Esophagus squamous epithelium (tissue), 4 donors: ENCODE measurements at regions not wholly inside any gene's neighbourhood (a gene's known extent, or its start where the extent isn't known, plus 50 kb on each side); places are given as distances from the start of the nearest gene placed in this dataset.

Source experiments
- POLR2A ChIP-seq, 4 donors: fragments of 450-650 bp; IDR thresholded peaks; one replicate each; pipeline ENCODE4 v1.6.1; 2017; ENCODE audit warnings: antibody characterized with exemption in 4 of 4, mild to moderate bottlenecking in 4 of 4, moderate library complexity in 3 of 4
- TF ChIP-seq, protein P1 (sequence below), 6 experiments: fragments of 450-650 bp in 4 of 6; fragments of 200-600 bp in 2 of 6; sonication (generic) in 2 of 6; IDR thresholded peaks; one replicate each; pipeline ENCODE4 v1.5.1; 2016 to 2019; ENCODE audit warnings: antibody characterized with exemption in 6 of 6, mild to moderate bottlenecking in 4 of 6, moderate library complexity in 4 of 6

- TF ChIP-seq, protein P1, sequence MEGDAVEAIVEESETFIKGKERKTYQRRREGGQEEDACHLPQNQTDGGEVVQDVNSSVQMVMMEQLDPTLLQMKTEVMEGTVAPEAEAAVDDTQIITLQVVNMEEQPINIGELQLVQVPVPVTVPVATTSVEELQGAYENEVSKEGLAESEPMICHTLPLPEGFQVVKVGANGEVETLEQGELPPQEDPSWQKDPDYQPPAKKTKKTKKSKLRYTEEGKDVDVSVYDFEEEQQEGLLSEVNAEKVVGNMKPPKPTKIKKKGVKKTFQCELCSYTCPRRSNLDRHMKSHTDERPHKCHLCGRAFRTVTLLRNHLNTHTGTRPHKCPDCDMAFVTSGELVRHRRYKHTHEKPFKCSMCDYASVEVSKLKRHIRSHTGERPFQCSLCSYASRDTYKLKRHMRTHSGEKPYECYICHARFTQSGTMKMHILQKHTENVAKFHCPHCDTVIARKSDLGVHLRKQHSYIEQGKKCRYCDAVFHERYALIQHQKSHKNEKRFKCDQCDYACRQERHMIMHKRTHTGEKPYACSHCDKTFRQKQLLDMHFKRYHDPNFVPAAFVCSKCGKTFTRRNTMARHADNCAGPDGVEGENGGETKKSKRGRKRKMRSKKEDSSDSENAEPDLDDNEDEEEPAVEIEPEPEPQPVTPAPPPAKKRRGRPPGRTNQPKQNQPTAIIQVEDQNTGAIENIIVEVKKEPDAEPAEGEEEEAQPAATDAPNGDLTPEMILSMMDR (IDR thresholded peaks at IDR 0.05): no peak
- TF ChIP-seq POLR2A (IDR thresholded peaks at IDR 0.05): no peak
These were observed 1260.3 kb upstream of the SLC10A2 start for GRCh38 chr13:104326523-104326922.
